ENCODE measurements at regions not wholly inside any gene's neighbourhood (a gene's known extent, or its start where the extent isn't known, plus 50 kb on each side); places are given as distances from the start of the nearest gene placed in this dataset.

DNA sequence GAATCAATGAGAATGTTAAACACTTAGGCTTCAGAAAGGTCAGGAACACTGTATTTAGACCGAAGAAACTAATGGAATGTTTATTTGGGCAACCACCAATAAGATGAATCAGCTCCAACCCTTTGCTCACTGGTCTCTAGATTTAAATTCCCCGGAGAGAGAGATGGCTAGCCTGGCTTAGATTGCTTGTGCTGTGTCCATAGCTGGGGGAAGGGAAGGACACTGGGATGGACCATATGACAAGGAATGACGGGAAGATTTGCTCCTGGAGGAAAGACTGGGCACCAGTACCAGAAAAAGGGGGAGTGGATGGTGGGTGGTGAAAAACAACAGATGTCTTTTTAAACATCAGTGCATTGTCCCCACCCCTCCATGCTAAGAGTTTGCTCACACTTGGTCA is 426.6 kb downstream of the DUSP10 start:
- CTCF ChIA-PET: interaction anchor here (0.7 to 1.7 kb wide), 4 partner anchors 8 to 121 kb away, joined by 3 to 6 read pairs (median 4); no protein-coding TSS in a partner anchor
- POLR2A ChIA-PET: interaction anchor here (0.8 kb wide), 1 partner anchor 31 kb away, joined by 5 read pairs; no protein-coding TSS in a partner anchor
- H3K4me3 ChIP-seq (ENCODE audit: low read depth, low read length): no peak overlapping the region
- peak; percentile 66 for DNase-seq (ENCODE audit: low read depth, low spot score)
- TF ChIP-seq, protein P1, sequence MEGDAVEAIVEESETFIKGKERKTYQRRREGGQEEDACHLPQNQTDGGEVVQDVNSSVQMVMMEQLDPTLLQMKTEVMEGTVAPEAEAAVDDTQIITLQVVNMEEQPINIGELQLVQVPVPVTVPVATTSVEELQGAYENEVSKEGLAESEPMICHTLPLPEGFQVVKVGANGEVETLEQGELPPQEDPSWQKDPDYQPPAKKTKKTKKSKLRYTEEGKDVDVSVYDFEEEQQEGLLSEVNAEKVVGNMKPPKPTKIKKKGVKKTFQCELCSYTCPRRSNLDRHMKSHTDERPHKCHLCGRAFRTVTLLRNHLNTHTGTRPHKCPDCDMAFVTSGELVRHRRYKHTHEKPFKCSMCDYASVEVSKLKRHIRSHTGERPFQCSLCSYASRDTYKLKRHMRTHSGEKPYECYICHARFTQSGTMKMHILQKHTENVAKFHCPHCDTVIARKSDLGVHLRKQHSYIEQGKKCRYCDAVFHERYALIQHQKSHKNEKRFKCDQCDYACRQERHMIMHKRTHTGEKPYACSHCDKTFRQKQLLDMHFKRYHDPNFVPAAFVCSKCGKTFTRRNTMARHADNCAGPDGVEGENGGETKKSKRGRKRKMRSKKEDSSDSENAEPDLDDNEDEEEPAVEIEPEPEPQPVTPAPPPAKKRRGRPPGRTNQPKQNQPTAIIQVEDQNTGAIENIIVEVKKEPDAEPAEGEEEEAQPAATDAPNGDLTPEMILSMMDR (IDR thresholded peaks at IDR 0.05; ENCODE audit: insufficient read depth, low read length, missing control alignments): no peak

DNA sequence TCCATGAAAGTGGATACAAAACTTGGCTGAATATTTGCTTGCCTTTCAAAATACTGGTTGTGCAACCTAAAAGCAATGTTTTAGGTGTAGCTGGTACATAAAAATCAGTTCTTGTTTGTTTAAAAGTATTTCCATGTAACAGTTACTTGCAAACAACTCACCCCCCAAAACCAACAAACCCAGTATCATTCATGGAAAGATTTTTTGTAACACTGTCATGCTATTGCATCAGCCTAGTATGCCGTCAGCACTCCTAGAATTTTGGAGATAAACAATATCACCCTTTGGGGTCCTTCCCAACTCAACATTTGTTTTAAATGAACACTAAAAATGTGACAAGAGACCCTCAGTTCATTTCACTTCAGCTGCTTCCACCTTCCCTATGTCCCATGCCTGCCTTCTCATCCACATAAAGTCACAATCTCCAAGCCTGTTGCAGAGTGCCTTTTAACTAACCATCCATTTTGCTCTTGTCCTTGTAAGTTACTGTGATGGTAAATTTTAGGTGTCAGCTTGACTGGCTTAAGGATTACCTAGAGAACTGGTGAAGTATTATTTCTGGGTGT is 425.3 kb downstream of the DUSP10 start:
- POLR2A ChIA-PET: no interaction called here
- peak; percentile 23 for DNase-seq (ENCODE audit: low read depth, low spot score)
- TF ChIP-seq, protein P1 (IDR thresholded peaks at IDR 0.05; ENCODE audit: insufficient read depth, low read length, missing control alignments): no peak
- no peak overlapping the region for H3K4me3 ChIP-seq (ENCODE audit: low read depth, low read length)
- CTCF ChIA-PET: interaction anchor here (1.0 to 1.7 kb wide), 5 partner anchors 9 to 443 kb away, joined by 3 to 6 read pairs (median 4); no protein-coding TSS in a partner anchor

DNA sequence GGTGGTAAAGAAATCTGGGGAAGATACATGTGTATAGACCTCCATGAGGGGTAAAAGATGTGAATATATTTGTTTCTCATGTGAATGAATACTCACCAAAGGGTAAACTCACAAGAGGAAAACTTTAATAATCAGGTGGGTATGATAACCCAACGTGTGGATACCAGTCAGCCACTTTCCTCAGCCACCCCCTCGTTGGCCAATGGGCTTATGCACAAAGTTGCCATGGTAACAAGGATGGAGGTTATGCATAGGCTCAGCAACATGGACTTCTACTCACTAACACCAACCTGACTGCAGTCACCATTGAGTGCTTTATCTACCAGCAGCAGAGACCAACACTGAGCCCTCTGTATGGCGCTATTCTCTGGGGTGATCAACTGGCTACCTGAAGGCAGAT is 424.4 kb downstream of the DUSP10 start:
- DNase-seq (ENCODE audit: low read depth, low spot score): no peak
- H3K4me3 ChIP-seq (ENCODE audit: low read depth, low read length): no peak overlapping the region
- TF ChIP-seq, protein P1 (IDR thresholded peaks at IDR 0.05; ENCODE audit: insufficient read depth, low read length, missing control alignments): no peak
- CTCF ChIA-PET: interaction anchor here (1.0 to 2.4 kb wide), 2 partner anchors 54 to 444 kb away, joined by 3 to 9 read pairs; no protein-coding TSS in a partner anchor
- POLR2A ChIA-PET: no interaction called here

DNA sequence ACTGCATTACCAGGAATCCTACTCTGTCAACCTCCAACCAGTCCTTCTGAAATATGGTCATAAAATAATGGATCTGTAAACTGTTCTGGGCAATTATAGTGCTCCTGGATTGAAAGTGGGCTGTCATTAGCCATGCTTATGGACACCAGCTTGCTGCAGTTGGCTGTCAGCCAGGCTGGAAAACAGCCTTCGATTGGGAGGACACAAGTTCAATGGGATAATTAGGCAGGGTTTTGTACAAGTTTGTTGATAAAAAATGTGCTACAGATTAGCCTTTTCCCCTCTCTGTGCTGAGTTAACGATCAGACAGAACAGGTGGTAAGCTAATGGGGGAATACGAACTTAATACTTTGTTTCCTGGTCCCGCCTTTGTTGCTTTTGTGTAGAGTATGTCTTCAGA is 413.9 kb downstream of the DUSP10 start:
- H3K4me3 ChIP-seq (ENCODE audit: low read depth, low read length): no peak overlapping the region
- no peak for DNase-seq (ENCODE audit: low read depth, low spot score)
- ChIA-PET CTCF (interaction anchor here (1.6 kb wide), 1 partner anchor 18 kb away, joined by 4 read pairs; no protein-coding TSS in a partner anchor), POLR2A (no interaction called here)
- TF ChIP-seq, protein P1 (IDR thresholded peaks at IDR 0.05; ENCODE audit: insufficient read depth, low read length, missing control alignments): no peak

DNA sequence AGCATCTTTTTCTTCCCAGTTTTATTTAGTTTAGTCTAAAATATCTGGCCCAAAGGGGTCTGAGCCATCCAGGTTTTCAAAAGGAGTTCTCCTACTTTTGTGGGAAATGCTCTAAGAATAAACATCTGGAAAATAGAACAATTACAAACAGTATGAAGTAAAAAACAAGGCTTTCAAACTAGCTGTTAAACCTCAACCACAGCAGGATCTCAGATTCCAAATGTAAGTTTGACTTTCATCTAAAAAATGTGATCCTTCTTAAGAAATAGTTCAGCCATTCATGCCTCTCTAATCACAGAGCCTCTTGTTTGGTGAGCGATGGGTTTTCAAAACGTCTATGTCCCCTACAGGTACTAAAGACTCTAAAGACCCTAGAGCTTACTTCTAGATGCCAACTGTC is 413.5 kb downstream of the DUSP10 start:
- no peak for DNase-seq (ENCODE audit: low read depth, low spot score)
- POLR2A ChIA-PET: no interaction called here
- CTCF ChIA-PET: interaction anchor here (1.6 kb wide), 1 partner anchor 18 kb away, joined by 4 read pairs; no protein-coding TSS in a partner anchor
- TF ChIP-seq, protein P1 (IDR thresholded peaks at IDR 0.05; ENCODE audit: insufficient read depth, low read length, missing control alignments): no peak
- no peak overlapping the region for H3K4me3 ChIP-seq (ENCODE audit: low read depth, low read length)

DNA sequence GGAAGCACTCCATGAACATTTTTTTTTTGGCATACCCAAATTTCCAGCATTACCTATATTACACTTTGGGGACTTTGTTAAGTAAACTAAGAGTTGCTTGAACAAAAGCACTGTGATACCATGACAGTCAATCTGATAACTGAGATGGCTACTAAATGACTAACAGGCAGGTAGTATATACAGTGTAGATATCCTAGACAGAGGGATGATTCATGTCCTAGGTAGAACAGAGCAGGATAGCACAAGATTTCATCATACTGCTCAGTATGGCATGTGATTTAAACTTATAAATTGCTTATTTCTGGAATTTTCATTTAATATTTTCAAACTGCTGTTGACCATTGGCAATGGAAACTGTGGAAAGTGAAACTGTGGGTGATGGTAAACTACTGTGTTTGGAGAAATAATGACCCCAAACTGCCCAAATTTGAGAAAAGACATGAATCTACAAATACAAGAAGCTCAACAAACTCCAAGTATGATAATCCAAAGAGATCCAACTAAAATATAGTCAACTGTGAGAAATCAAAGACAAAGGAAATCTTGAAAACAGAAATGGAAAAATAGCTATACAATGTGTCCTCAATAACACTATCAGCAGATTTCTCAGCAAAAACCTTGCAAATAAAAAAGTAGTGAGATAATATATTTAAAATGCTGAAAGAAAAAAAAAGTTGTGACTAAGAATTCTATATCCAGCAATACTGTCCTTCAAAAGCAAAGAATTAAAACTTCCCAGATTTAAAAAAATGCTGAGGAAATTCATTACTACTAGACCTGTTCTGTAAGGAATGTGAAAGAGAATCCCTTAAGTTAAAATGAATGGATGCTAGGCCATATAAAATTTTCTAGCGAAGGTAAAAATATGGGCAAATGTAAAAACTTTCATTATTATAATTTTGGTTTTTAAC is 410.4 kb downstream of the DUSP10 start:
- CTCF ChIA-PET: no interaction called here
- TF ChIP-seq, protein P1 (IDR thresholded peaks at IDR 0.05; ENCODE audit: insufficient read depth, low read length, missing control alignments): no peak
- H3K4me3 ChIP-seq (ENCODE audit: low read depth, low read length): no peak overlapping the region
- POLR2A ChIA-PET: no interaction called here
- DNase-seq (ENCODE audit: low read depth, low spot score): no peak

All from AG04449 (cell line).